Esophagus muscularis mucosa (tissue), 4 donors: ENCODE measurements at regions not wholly inside any gene's neighbourhood (a gene's known extent, or its start where the extent isn't known, plus 50 kb on each side); places are given as distances from the start of the nearest gene placed in this dataset.

ENCODE experiments used
- DNase-seq: peaks from one replicate; pipeline ENCODE4 v3.0.0-alpha.2; 2017; ENCODE audit errors: extremely low spot score
- H3K27ac ChIP-seq, 4 donors: fragments of 200-600 bp; sonication (generic); replicated peaks in 1 of 4; 1 replicate in 3 of 4; 2 replicates in 1 of 4; pipeline ENCODE4 v1.5.1; 2016 to 2019; ENCODE audit warnings: mild to moderate bottlenecking in 1 of 4
- H3K27me3 ChIP-seq, 4 donors: fragments of 200-600 bp; sonication (generic); one replicate each; pipeline versions ENCODE4 v1.5.1 to v1.6.0; 2016 to 2019
- H3K36me3 ChIP-seq, 4 donors: fragments of 200-600 bp; sonication (generic); one replicate each; pipeline ENCODE4 v1.5.1; 2016 to 2019
- H3K4me1 ChIP-seq, 4 donors: fragments of 200-600 bp; sonication (generic); one replicate each; pipeline ENCODE4 v1.5.1; 2016 to 2019
- H3K4me3 ChIP-seq, 4 donors: fragments of 200-600 bp; sonication (generic); 1 replicate in 2 of 4; 2 replicates in 2 of 4; pipeline ENCODE4 v1.5.1; 2016 to 2019; ENCODE audit warnings: mild to moderate bottlenecking in 4 of 4, moderate library complexity in 1 of 4
- H3K9me3 ChIP-seq, 4 donors: fragments of 200-600 bp; sonication (generic); 1 replicate in 3 of 4; 2 replicates in 1 of 4; pipeline ENCODE4 v1.5.1; 2016 to 2019
- CTCF ChIP-seq, 3 experiments: fragments of 200-600 bp in 2 of 3; fragments of 450-650 bp in 1 of 3; sonication (generic) in 2 of 3; IDR thresholded peaks; one replicate each; pipeline ENCODE4 v1.5.1; 2017 to 2019; ENCODE audit warnings: antibody characterized with exemption in 3 of 3, mild to moderate bottlenecking in 2 of 3, moderate library complexity in 1 of 3
- EP300 ChIP-seq: sonication (generic); formaldehyde crosslinking; IDR thresholded peaks from one replicate; pipeline ENCODE4 v1.6.1; 2017; ENCODE audit warnings: antibody characterized with exemption
- POLR2A ChIP-seq: fragments of 450-650 bp; IDR thresholded peaks from one replicate; pipeline ENCODE4 v1.6.1; 2017; ENCODE audit warnings: antibody characterized with exemption, moderate library complexity, mild to moderate bottlenecking, low read depth
- POLR2AphosphoS5 ChIP-seq, 2 donors: sonication (generic); formaldehyde crosslinking; IDR thresholded peaks; one replicate each; pipeline ENCODE4 v1.6.1; 2017; ENCODE audit warnings: antibody characterized with exemption in 2 of 2
- WGBS: methylation state at CpG from one replicate; pipeline ENCODE4 v1.1.5; 2018; 5-methylcytosine and 5-hydroxymethylcytosine counted together
- intact Hi-C: fragments of 100-400 bp; cut with DNase I; formaldehyde crosslinking; loops from one replicate; pipeline ENCODE4 v1.15.1; 2023

GRCh38 chr9:7507566-7508270 lies 291.9 kb downstream of the DMAC1 start:
- Histone ChIP-seq H3K9me3 (no peaks in the 10 kb centered on the region), H3K27me3 (no peaks in the 10 kb centered on the region), H3K4me1 (no peaks in the 10 kb centered on the region), H3K4me3 (no peak overlapping the region), H3K36me3 (no peaks in the 10 kb centered on the region), H3K27ac (no peak overlapping the region)
- no peak for TF ChIP-seq POLR2AphosphoS5 (IDR thresholded peaks at IDR 0.05)
- no peak for TF ChIP-seq POLR2A
- intact Hi-C loops = no loop called here
- DNase-seq = no peak
- 43% methylated on average over 7 of the region's 7 CpGs for WGBS

- no peaks in the 10 kb centered on the region for H3K36me3 ChIP-seq
- TF ChIP-seq POLR2A = no peak
- TF ChIP-seq EP300 = no peak
- TF ChIP-seq POLR2AphosphoS5 (IDR thresholded peaks at IDR 0.05) = no peak
- no peak for TF ChIP-seq CTCF (IDR thresholded peaks at IDR 0.05)
- H3K27ac ChIP-seq = no peak overlapping the region
- H3K4me3 ChIP-seq = no peak overlapping the region
- WGBS = 65% methylated on average over 2 of the region's 2 CpGs
- no peaks in the 10 kb centered on the region for H3K27me3 ChIP-seq
- no peaks in the 10 kb centered on the region for H3K9me3 ChIP-seq
- intact Hi-C loops = no loop called here
- DNase-seq = no peak
- H3K4me1 ChIP-seq = no peaks in the 10 kb centered on the region
Observed at GRCh38 chr9:7507026-7507425, 292.6 kb downstream of the DMAC1 start.

GRCh38 chr9:7500521-7500920 lies 299.1 kb downstream of the DMAC1 start:
- WGBS = 72% methylated on average over 2 of the region's 2 CpGs
- Histone ChIP-seq H3K4me3 (no peak overlapping the region), H3K27ac (no peak overlapping the region), H3K27me3 (no peaks in the 10 kb centered on the region), H3K4me1 (no peaks in the 10 kb centered on the region), H3K36me3 (no peaks in the 10 kb centered on the region), H3K9me3 (no peaks in the 10 kb centered on the region)
- DNase-seq = no peak
- TF ChIP-seq CTCF (IDR thresholded peaks at IDR 0.05) (no peak), EP300 (no peak), POLR2A (no peak), POLR2AphosphoS5 (IDR thresholded peaks at IDR 0.05) (no peak)
- intact Hi-C loops = no loop called here

GRCh38 chr9:7491641-7492040 lies 307.9 kb downstream of the DMAC1 start:
- intact Hi-C loops = no loop called here
- H3K27ac ChIP-seq = no peak overlapping the region

More at GRCh38 chr9:7491641-7492040, 307.9 kb downstream of the DMAC1 start:
- Histone ChIP-seq H3K36me3 (no peaks in the 10 kb centered on the region), H3K4me3 (no peak overlapping the region), H3K9me3 (no peaks in the 10 kb centered on the region), H3K4me1 (peaks cover 0 to 3% (median 0%) of the 10 kb centered on the region in 4 donors), H3K27me3 (no peaks in the 10 kb centered on the region)
- 83% methylated on average over 2 of the region's 2 CpGs for WGBS
- TF ChIP-seq CTCF (IDR thresholded peaks at IDR 0.05) (no peak), POLR2AphosphoS5 (IDR thresholded peaks at IDR 0.05) (no peak), EP300 (no peak), POLR2A (no peak)
- DNase-seq = no peak
